Endothelial cell of hepatic sinusoid (primary cell): ENCODE measurements at regions not wholly inside any gene's neighbourhood (a gene's known extent, or its start where the extent isn't known, plus 50 kb on each side); places are given as distances from the start of the nearest gene placed in this dataset.

Experiments used
- in situ Hi-C: cut with HindIII; loops from 2 replicates; pipeline ENCODE4 v1.10.0; 2017; ENCODE audit warnings: low sequenced_read_pairs

GRCh38 chr2:147231081-147231480, 613.7 kb upstream of the ACVR2A start:
- in situ Hi-C loops: no loop called here

- in situ Hi-C loops: no loop called here
These were observed 617.5 kb upstream of the ACVR2A start for GRCh38 chr2:147227313-147227712.

- in situ Hi-C loops: no loop called here
These were observed 620.8 kb upstream of the ACVR2A start for GRCh38 chr2:147224070-147224469.

- in situ Hi-C loops: no loop called here
These were observed 621.2 kb upstream of the ACVR2A start for GRCh38 chr2:147223553-147224060.

- in situ Hi-C loops: no loop called here
These were observed 621.7 kb upstream of the ACVR2A start for GRCh38 chr2:147223119-147223518.

- in situ Hi-C loops: no loop called here
These were observed 622.3 kb upstream of the ACVR2A start for GRCh38 chr2:147222506-147222905.

GRCh38 chr2:147214914-147215313, 629.9 kb upstream of the ACVR2A start:
- in situ Hi-C loops: no loop called here

GRCh38 chr2:147211484-147211883, 633.3 kb upstream of the ACVR2A start:
- in situ Hi-C loops: no loop called here

GRCh38 chr2:147204102-147204501, 640.7 kb upstream of the ACVR2A start:
- in situ Hi-C loops: no loop called here

GRCh38 chr2:147198651-147199171, 646.1 kb upstream of the ACVR2A start:
- in situ Hi-C loops: no loop called here

- in situ Hi-C loops: no loop called here
These were observed 646.9 kb upstream of the ACVR2A start for GRCh38 chr2:147197754-147198483.

GRCh38 chr2:147182260-147182659, 662.6 kb upstream of the ACVR2A start:
- in situ Hi-C loops: no loop called here

GRCh38 chr2:147181351-147182029, 663.3 kb upstream of the ACVR2A start:
- in situ Hi-C loops: no loop called here

- in situ Hi-C loops: no loop called here
These were observed 667.6 kb upstream of the ACVR2A start for GRCh38 chr2:147177071-147177857.

- in situ Hi-C loops: no loop called here
These were observed 670.0 kb upstream of the ACVR2A start for GRCh38 chr2:147174824-147175254.

- in situ Hi-C loops: no loop called here
These were observed 671.0 kb upstream of the ACVR2A start for GRCh38 chr2:147173798-147174197.

- in situ Hi-C loops: no loop called here
These were observed 671.6 kb upstream of the ACVR2A start for GRCh38 chr2:147173189-147173581.

GRCh38 chr2:147172493-147173188, 672.2 kb upstream of the ACVR2A start:
- in situ Hi-C loops: no loop called here

GRCh38 chr2:147171941-147172340, 672.9 kb upstream of the ACVR2A start:
- in situ Hi-C loops: no loop called here

- in situ Hi-C loops: no loop called here
These were observed 673.9 kb upstream of the ACVR2A start for GRCh38 chr2:147170932-147171331.
